ENCODE measurements at regions not wholly inside any gene's neighbourhood (a gene's known extent, or its start where the extent isn't known, plus 50 kb on each side); places are given as distances from the start of the nearest gene placed in this dataset.

DNA sequence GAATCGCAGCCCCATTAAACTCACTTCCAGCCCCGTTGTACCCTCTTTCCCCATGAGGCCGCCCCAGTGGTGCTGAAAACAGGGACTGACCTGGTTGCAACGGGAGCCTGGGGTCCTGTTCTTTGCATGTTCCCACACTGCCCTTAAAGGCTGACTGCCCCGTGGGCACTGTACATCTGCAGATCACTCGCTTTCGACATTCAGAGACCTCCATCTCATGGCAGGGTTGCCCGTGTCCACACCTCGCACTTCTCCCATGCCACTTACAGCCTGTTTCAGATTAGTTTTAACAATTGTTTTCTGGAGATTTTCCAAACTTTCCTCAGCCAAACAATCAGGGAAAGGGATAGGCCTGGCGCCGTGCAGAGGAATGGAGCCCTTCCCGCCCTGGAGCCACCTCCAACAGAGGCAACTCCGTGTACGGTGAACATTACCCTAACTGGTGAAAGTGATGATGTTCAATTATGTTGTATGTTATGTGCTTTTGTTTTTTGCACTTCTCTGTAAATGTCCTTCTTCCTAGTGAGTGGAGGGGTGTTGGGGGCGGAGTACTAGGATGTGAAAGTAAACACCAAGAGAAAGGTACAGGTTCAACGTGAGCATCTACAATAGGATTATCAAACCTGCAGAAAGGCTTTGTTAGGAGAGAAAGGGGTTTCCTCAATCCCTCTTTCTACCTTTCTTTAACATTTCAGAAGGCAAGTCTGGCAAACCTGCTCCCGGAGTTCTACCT, 262.8 kb downstream of the FOXO1 start:
- no peak for TF ChIP-seq YY1 (IDR thresholded peaks at IDR 0.05; ENCODE audit: insufficient read depth, insufficient read length)
- no peak for TF ChIP-seq ZNF274 (IDR thresholded peaks at IDR 0.05; ENCODE audit: low read depth, low read length)
- no peak for TF ChIP-seq SUZ12 (IDR thresholded peaks at IDR 0.05; ENCODE audit: extremely low read depth, insufficient read depth, insufficient read length)
- H3K36me3 ChIP-seq (ENCODE audit: insufficient read depth, insufficient read length, low read length) = no peaks in the 10 kb centered on the region

DNA sequence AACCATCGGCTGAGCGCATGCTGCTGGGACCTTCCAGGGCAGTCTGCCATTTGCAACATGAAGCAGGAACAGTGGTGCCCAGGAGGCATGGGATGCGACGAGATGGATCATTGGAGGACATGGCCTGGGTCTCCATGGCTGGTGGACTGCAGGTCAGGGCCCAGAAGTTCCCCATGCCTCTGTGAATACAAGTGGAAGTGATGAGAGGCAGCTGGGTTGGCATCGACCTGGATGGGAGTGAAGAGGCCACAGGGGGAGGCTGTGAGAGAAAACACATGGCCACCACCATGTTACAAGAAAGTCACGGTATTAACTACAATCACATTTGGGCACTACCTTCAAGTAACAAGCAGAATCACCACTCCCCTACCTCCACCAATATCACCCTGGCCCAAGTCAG, 262.0 kb downstream of the FOXO1 start:
- Histone ChIP-seq H3K27me3 (ENCODE audit: insufficient read depth, insufficient read length) (no peaks in the 10 kb centered on the region), H3K9me3 (ENCODE audit: insufficient read depth, low read length) (no peaks in the 10 kb centered on the region), H3K36me3 (ENCODE audit: insufficient read depth, insufficient read length, low read length) (no peaks in the 10 kb centered on the region), H3K4me3 (ENCODE audit: insufficient read length, low read depth) (no peak overlapping the region), H3K9ac (ENCODE audit: insufficient read length, low read depth) (no peak overlapping the region), H3K4me1 (ENCODE audit: insufficient read depth, insufficient read length) (peaks cover 5% of the 10 kb centered on the region)
- TF ChIP-seq ZNF274 (IDR thresholded peaks at IDR 0.05; ENCODE audit: low read depth, low read length) (no peak), YY1 (IDR thresholded peaks at IDR 0.05; ENCODE audit: insufficient read depth, insufficient read length) (no peak), SUZ12 (IDR thresholded peaks at IDR 0.05; ENCODE audit: extremely low read depth, insufficient read depth, insufficient read length) (no peak)
- no peak for DNase-seq (ENCODE audit: low read depth, low spot score)

More for the DNA sequence above, 262.8 kb downstream of the FOXO1 start:
- Histone ChIP-seq H3K9ac (ENCODE audit: insufficient read length, low read depth) (no peak overlapping the region), H3K4me3 (ENCODE audit: insufficient read length, low read depth) (no peak overlapping the region), H3K27me3 (ENCODE audit: insufficient read depth, insufficient read length) (no peaks in the 10 kb centered on the region), H3K9me3 (ENCODE audit: insufficient read depth, low read length) (no peaks in the 10 kb centered on the region), H3K4me1 (ENCODE audit: insufficient read depth, insufficient read length) (peaks cover 5% of the 10 kb centered on the region)
- DNase-seq (ENCODE audit: low read depth, low spot score) = no peak

DNA sequence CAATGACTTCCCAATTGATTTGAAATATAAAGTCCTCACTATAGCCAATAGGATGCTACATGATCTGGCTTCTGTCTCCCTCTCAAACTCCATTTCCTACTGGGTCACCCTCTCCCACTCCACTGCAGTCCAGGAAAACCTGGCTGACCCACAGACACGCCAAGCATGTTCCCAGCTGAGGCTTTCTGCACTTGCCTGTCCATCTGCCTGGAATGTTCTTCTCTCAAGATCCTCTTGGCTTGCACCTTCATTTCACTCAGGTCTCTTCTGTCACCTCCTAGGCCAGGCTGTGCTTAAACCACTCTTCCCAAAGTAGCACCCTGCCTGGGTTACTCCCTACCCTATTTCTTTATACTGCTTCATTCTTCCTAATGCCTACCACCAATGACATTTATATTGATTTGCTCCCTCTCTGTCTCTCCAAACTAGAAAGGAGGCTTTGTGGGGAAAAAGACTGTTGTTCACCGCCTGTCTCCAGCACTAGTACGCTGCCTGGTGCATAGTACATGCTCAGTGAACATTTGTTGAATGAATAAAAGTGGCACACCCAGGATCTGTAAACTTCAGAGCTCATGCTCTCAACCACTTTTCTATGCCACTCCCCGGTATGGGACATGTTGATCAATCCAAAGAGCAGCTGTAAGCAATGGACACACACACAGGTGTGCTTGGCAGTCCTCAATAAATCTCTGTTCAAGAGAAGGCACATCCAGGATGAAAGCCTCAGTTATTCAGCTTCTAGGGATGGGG, 261.3 kb downstream of the FOXO1 start:
- no peak for TF ChIP-seq YY1 (IDR thresholded peaks at IDR 0.05; ENCODE audit: insufficient read depth, insufficient read length)
- no peak for TF ChIP-seq SUZ12 (IDR thresholded peaks at IDR 0.05; ENCODE audit: extremely low read depth, insufficient read depth, insufficient read length)
- no peak for TF ChIP-seq ZNF274 (IDR thresholded peaks at IDR 0.05; ENCODE audit: low read depth, low read length)
- H3K9me3 ChIP-seq (ENCODE audit: insufficient read depth, low read length) = no peaks in the 10 kb centered on the region
- H3K27me3 ChIP-seq (ENCODE audit: insufficient read depth, insufficient read length) = no peaks in the 10 kb centered on the region
- H3K9ac ChIP-seq (ENCODE audit: insufficient read length, low read depth) = no peak overlapping the region
- DNase-seq (ENCODE audit: low read depth, low spot score) = no peak
- H3K36me3 ChIP-seq (ENCODE audit: insufficient read depth, insufficient read length, low read length) = no peaks in the 10 kb centered on the region
- H3K4me3 ChIP-seq (ENCODE audit: insufficient read length, low read depth) = no peak overlapping the region
- peaks cover 5% of the 10 kb centered on the region for H3K4me1 ChIP-seq (ENCODE audit: insufficient read depth, insufficient read length)

DNA sequence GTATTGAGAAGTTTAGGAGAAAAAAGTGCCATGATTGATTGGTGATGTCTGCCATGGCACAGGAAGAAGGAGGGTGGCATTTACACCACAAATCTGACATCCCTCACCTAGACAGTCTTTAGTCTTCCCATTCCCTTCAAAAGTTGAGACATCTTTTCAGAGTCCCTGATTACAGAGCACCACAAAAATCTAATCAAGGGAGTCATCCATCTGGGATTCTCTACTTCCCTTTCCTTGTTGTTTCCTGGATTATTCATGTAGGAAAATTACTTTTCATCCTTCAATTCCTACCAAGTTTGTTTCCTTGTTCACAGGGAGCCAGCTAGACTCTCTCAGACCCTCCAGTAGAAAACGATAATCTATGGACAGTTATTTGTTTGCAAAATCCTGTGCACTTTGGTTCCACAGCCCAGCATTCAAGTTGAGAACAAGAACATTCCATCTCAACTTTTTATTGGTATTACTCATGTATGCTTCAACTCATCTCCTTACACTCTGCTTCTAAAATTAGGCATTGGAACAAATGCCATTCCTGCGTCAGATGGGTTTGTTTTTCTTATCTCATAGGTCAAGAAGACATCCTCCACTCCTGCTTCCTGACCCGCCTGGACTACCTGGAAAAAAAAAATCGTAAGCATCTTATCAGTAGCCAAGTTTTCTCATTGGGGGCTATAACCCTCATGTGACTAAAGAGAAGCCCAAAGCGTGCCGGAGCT, 259.9 kb downstream of the FOXO1 start:
- Histone ChIP-seq H3K36me3 (ENCODE audit: insufficient read depth, insufficient read length, low read length) (no peaks in the 10 kb centered on the region), H3K9ac (ENCODE audit: insufficient read length, low read depth) (no peak overlapping the region), H3K9me3 (ENCODE audit: insufficient read depth, low read length) (no peaks in the 10 kb centered on the region), H3K27me3 (ENCODE audit: insufficient read depth, insufficient read length) (no peaks in the 10 kb centered on the region), H3K4me3 (ENCODE audit: insufficient read length, low read depth) (no peak overlapping the region), H3K4me1 (ENCODE audit: insufficient read depth, insufficient read length) (peaks cover 5% of the 10 kb centered on the region)
- no peak for DNase-seq (ENCODE audit: low read depth, low spot score)
- no peak for TF ChIP-seq YY1 (IDR thresholded peaks at IDR 0.05; ENCODE audit: insufficient read depth, insufficient read length)
- TF ChIP-seq ZNF274 (IDR thresholded peaks at IDR 0.05; ENCODE audit: low read depth, low read length) = no peak
- no peak for TF ChIP-seq SUZ12 (IDR thresholded peaks at IDR 0.05; ENCODE audit: extremely low read depth, insufficient read depth, insufficient read length)

DNA sequence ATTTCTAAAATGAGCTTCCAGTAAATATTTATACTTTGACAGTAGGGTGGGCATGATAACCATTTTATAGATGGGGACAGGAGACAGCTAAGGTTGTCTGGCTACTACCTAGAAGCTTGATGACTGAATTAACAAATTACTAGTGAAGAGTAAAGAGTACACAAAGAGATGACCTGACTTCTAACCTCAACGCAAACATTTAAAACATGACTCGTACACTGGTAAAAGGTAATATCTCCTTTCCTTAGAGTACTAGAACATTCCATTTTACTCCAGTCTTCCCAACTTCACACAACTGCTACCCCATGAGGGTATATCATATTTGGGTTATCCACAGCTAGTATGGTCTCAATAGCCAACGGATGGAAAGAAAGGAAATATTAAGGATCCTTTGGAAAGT, 258.9 kb downstream of the FOXO1 start:
- Histone ChIP-seq H3K9ac (ENCODE audit: insufficient read length, low read depth) (no peak overlapping the region), H3K4me3 (ENCODE audit: insufficient read length, low read depth) (no peak overlapping the region), H3K36me3 (ENCODE audit: insufficient read depth, insufficient read length, low read length) (no peaks in the 10 kb centered on the region), H3K4me1 (ENCODE audit: insufficient read depth, insufficient read length) (peaks cover 5% of the 10 kb centered on the region), H3K27me3 (ENCODE audit: insufficient read depth, insufficient read length) (no peaks in the 10 kb centered on the region), H3K9me3 (ENCODE audit: insufficient read depth, low read length) (no peaks in the 10 kb centered on the region)
- no peak for DNase-seq (ENCODE audit: low read depth, low spot score)
- TF ChIP-seq ZNF274 (IDR thresholded peaks at IDR 0.05; ENCODE audit: low read depth, low read length) (no peak), YY1 (IDR thresholded peaks at IDR 0.05; ENCODE audit: insufficient read depth, insufficient read length) (no peak), SUZ12 (IDR thresholded peaks at IDR 0.05; ENCODE audit: extremely low read depth, insufficient read depth, insufficient read length) (no peak)

DNA sequence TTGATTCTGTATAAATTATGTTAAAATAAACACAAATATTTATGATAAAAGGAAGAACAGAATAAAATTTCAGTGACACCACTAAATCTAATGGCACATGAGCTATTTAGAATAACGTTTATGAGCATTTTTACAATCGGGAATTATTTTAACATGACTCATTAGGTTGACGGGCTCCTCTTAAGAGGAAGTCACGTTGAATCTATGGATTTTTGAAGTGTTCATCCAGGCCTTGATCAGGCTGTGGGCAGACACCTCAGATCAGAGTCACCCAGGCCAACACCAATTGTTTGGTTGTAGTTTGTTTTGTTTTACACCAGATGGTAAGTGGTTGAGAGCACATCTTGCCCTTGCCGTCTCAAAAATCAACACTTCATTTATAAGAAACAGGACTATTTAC, 257.8 kb downstream of the FOXO1 start:
- Histone ChIP-seq H3K9me3 (ENCODE audit: insufficient read depth, low read length) (no peaks in the 10 kb centered on the region), H3K27me3 (ENCODE audit: insufficient read depth, insufficient read length) (no peaks in the 10 kb centered on the region), H3K9ac (ENCODE audit: insufficient read length, low read depth) (no peak overlapping the region), H3K4me1 (ENCODE audit: insufficient read depth, insufficient read length) (no peaks in the 10 kb centered on the region), H3K36me3 (ENCODE audit: insufficient read depth, insufficient read length, low read length) (no peaks in the 10 kb centered on the region), H3K4me3 (ENCODE audit: insufficient read length, low read depth) (no peak overlapping the region)
- no peak for DNase-seq (ENCODE audit: low read depth, low spot score)
- no peak for TF ChIP-seq SUZ12 (IDR thresholded peaks at IDR 0.05; ENCODE audit: extremely low read depth, insufficient read depth, insufficient read length)
- no peak for TF ChIP-seq YY1 (IDR thresholded peaks at IDR 0.05; ENCODE audit: insufficient read depth, insufficient read length)
- TF ChIP-seq ZNF274 (IDR thresholded peaks at IDR 0.05; ENCODE audit: low read depth, low read length) = no peak

DNA sequence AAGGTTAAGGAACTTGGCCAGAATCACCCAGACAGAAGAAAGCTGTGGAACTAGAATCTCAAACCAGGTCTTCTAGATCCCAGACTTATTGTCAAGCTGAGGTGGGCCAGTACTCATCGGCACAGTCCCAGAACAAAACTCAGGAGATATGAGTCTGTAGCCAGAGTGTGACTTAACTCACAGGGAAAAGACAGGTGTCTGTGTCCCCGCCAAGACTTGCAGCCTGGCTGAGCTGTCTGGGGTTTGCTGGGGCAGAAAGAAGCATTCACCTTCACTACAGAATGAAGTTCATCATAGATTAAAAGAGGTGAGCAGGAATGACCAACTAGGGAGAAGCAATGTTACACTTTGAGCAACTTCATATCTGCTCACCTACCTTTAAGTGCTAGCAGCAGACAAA, 257.2 kb downstream of the FOXO1 start:
- no peak for DNase-seq (ENCODE audit: low read depth, low spot score)
- Histone ChIP-seq H3K36me3 (ENCODE audit: insufficient read depth, insufficient read length, low read length) (no peaks in the 10 kb centered on the region), H3K9ac (ENCODE audit: insufficient read length, low read depth) (no peak overlapping the region), H3K9me3 (ENCODE audit: insufficient read depth, low read length) (no peaks in the 10 kb centered on the region), H3K4me1 (ENCODE audit: insufficient read depth, insufficient read length) (no peaks in the 10 kb centered on the region), H3K27me3 (ENCODE audit: insufficient read depth, insufficient read length) (no peaks in the 10 kb centered on the region), H3K4me3 (ENCODE audit: insufficient read length, low read depth) (no peak overlapping the region)
- TF ChIP-seq SUZ12 (IDR thresholded peaks at IDR 0.05; ENCODE audit: extremely low read depth, insufficient read depth, insufficient read length) = no peak
- TF ChIP-seq ZNF274 (IDR thresholded peaks at IDR 0.05; ENCODE audit: low read depth, low read length) = no peak
- TF ChIP-seq YY1 (IDR thresholded peaks at IDR 0.05; ENCODE audit: insufficient read depth, insufficient read length) = no peak
